HFFc6 (cell line): ENCODE measurements at regions not wholly inside any gene's neighbourhood (a gene's known extent, or its start where the extent isn't known, plus 50 kb on each side); places are given as distances from the start of the nearest gene placed in this dataset.

Experiments used
- DNase-seq: peaks from one replicate; pipeline ENCODE4 v3.0.0-alpha.2; 2018
- H3K27ac Mint-ChIP-seq: 2 replicates; pipeline ENCODE4 v1.8.0; 2020; ENCODE audit warnings: mild to moderate bottlenecking, mixed read lengths
- H3K27me3 Mint-ChIP-seq: 2 replicates; pipeline ENCODE4 v1.8.0; 2021; ENCODE audit warnings: mild to moderate bottlenecking, moderate library complexity, mixed read lengths; ENCODE audit not compliant: insufficient read depth
- H3K36me3 Mint-ChIP-seq: 2 replicates; pipeline ENCODE4 v1.8.0; 2021; ENCODE audit warnings: low read depth, mixed read lengths
- H3K4me1 Mint-ChIP-seq: 2 replicates; pipeline ENCODE4 v1.8.0; 2020; ENCODE audit warnings: low read depth, mixed read lengths
- H3K4me3 Mint-ChIP-seq: 2 replicates; pipeline ENCODE4 v1.8.0; 2020; ENCODE audit warnings: mild to moderate bottlenecking, moderate library complexity, mixed read lengths
- H3K9me3 Mint-ChIP-seq: 2 replicates; pipeline ENCODE4 v1.8.0; 2020; ENCODE audit warnings: mild to moderate bottlenecking, mixed read lengths
- TF ChIP-seq, protein P1 (sequence below): fragments of 200-600 bp; sonication (generic); IDR thresholded peaks from 2 replicates; pipeline ENCODE4 v1.5.0; 2021; ENCODE audit warnings: antibody characterized with exemption, mild to moderate bottlenecking

DNA sequence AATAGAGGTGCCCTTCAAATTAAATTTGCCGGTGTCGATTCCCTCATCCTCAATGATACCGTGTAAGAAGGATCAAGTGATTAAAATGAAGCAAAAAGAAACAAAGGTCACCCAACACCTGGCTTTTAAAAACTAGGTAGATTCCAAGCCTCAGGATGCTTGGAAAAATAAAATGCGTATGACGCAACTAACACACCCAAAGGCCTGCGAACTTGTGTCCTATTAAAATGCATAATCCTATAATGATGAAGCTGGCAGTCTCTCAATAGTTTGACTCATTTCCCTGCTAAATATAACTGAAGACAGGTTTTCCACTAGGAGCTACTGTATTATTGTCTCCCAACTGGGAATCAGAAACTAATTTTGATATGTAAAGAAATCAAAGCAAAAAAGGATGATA, 263.2 kb downstream of the DHX15 start:
- Mint-ChIP-seq H3K4me3 (no peak overlapping the region), H3K9me3 (peaks cover 8% of the 10 kb centered on the region), H3K4me1 (no peaks in the 10 kb centered on the region), H3K36me3 (no peaks in the 10 kb centered on the region), H3K27ac (no peak overlapping the region), H3K27me3 (no peaks in the 10 kb centered on the region)
- TF ChIP-seq, protein P1, sequence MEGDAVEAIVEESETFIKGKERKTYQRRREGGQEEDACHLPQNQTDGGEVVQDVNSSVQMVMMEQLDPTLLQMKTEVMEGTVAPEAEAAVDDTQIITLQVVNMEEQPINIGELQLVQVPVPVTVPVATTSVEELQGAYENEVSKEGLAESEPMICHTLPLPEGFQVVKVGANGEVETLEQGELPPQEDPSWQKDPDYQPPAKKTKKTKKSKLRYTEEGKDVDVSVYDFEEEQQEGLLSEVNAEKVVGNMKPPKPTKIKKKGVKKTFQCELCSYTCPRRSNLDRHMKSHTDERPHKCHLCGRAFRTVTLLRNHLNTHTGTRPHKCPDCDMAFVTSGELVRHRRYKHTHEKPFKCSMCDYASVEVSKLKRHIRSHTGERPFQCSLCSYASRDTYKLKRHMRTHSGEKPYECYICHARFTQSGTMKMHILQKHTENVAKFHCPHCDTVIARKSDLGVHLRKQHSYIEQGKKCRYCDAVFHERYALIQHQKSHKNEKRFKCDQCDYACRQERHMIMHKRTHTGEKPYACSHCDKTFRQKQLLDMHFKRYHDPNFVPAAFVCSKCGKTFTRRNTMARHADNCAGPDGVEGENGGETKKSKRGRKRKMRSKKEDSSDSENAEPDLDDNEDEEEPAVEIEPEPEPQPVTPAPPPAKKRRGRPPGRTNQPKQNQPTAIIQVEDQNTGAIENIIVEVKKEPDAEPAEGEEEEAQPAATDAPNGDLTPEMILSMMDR = no peak
- DNase-seq = no peak

DNA sequence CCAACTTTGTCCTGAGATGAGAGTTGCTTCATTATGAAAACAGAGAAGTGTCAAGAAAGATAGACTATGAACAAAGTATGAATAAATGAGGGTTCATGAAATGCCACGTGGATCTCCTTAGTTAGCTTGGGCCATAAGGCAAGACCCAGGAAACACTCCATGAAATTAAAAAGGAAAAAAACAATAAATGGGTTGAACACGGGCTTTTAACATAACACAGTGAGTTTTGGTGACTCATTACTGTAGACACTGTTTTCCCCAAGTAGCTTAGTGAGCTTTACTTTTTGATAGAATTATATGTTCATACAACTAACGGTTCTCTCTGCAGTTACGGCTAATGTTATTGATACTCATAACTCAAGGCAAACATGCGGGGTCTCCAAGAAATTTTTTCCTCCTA, 265.0 kb downstream of the DHX15 start:
- Mint-ChIP-seq H3K9me3 (peaks cover 4% of the 10 kb centered on the region), H3K36me3 (no peaks in the 10 kb centered on the region), H3K4me3 (no peak overlapping the region), H3K4me1 (no peaks in the 10 kb centered on the region), H3K27ac (no peak overlapping the region), H3K27me3 (no peaks in the 10 kb centered on the region)
- TF ChIP-seq, protein P1 = no peak
- DNase-seq = no peak

DNA sequence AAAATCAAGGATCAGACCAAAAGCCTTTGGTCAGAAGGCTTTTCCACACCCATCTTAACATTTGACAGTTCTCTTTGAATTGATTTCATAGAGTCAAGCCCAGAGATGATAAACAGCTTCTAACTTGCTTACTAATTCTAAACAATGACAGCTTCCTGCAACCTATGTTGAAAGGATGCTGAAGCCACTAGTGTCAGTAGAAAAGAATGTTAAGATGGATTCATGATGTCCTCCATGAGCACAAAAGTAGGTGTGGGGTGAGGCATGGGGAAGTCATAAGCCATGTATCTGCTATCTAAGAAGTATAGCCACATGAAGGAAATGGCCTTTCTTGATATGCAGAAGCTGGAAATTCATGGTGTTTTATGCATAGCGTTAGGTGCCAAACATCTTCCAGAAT, 269.3 kb downstream of the DHX15 start:
- H3K4me3 Mint-ChIP-seq = no peak overlapping the region

DNA sequence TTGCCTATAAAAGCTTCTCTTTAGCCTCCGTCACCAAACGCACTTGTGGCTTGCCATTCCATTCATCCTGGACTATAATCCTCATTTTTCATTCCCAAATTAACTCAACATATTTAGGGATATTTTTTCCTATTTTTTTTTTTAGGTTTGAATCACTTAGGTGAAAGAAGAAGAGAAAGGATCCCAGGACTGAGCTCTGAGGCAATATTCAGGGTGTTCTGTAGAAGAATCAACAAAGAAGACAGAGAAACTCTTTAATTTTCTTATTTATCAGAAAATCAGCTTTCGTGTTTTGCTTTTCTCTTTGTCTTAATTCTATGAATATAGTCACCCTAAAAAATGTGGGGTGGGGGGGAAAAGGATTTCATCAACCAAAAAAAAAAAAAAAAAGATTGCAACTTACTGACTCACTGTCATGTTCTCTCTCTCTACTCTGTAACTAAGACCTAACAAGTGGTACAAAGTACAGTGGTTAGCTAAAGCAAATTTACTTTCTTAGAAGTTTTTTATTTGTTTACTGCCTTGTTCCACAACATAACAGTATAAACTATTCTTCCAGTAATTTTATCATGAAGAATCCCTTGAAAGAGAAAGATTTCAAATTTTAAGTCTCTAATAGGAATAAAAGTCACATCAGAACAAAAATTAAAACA, 272.0 kb downstream of the DHX15 start:
- no peak for DNase-seq
- Mint-ChIP-seq H3K9me3 (peaks cover 35% of the 10 kb centered on the region), H3K4me1 (no peaks in the 10 kb centered on the region), H3K36me3 (no peaks in the 10 kb centered on the region), H3K27ac (no peak overlapping the region), H3K27me3 (no peaks in the 10 kb centered on the region), H3K4me3 (no peak overlapping the region)
- TF ChIP-seq, protein P1 = no peak

More for the DNA sequence above, 269.3 kb downstream of the DHX15 start:
- peaks cover 12% of the 10 kb centered on the region for H3K9me3 Mint-ChIP-seq
- DNase-seq = no peak
- H3K36me3 Mint-ChIP-seq = no peaks in the 10 kb centered on the region
- H3K27ac Mint-ChIP-seq = no peak overlapping the region
- TF ChIP-seq, protein P1 = no peak
- no peaks in the 10 kb centered on the region for H3K4me1 Mint-ChIP-seq
- H3K27me3 Mint-ChIP-seq = no peaks in the 10 kb centered on the region

DNA sequence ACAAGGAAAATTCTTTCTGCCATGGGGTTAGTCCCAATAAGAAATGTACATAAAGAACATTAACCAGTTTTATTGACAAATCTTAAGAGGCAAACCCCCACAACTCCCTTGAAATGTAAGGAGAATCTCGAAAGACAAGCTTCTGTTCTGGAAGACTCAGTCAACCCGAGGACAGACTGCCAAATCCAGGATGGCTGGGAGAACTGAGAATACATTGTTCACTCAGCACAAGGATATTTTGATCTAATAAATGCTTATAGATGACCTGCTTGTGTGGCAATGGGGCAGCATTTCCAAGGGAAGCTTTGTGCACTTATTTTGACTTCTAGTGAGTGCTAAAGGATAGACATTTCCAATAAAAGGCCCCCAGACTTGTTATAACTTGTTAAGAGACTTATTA, 280.4 kb downstream of the DHX15 start:
- Mint-ChIP-seq H3K4me1 (no peaks in the 10 kb centered on the region), H3K27me3 (no peaks in the 10 kb centered on the region), H3K9me3 (peaks cover 17% of the 10 kb centered on the region), H3K4me3 (no peak overlapping the region), H3K27ac (no peak overlapping the region), H3K36me3 (no peaks in the 10 kb centered on the region)
- TF ChIP-seq, protein P1 = no peak
- DNase-seq = no peak
